Midbrain (tissue), 1 donor: ENCODE measurements at regions not wholly inside any gene's neighbourhood (a gene's known extent, or its start where the extent isn't known, plus 50 kb on each side); places are given as distances from the start of the nearest gene placed in this dataset.

Source experiments
- DNase-seq: peaks from one replicate; lab custom pipeline; 2025; lab: John Stamatoyannopoulos, UW

DNA sequence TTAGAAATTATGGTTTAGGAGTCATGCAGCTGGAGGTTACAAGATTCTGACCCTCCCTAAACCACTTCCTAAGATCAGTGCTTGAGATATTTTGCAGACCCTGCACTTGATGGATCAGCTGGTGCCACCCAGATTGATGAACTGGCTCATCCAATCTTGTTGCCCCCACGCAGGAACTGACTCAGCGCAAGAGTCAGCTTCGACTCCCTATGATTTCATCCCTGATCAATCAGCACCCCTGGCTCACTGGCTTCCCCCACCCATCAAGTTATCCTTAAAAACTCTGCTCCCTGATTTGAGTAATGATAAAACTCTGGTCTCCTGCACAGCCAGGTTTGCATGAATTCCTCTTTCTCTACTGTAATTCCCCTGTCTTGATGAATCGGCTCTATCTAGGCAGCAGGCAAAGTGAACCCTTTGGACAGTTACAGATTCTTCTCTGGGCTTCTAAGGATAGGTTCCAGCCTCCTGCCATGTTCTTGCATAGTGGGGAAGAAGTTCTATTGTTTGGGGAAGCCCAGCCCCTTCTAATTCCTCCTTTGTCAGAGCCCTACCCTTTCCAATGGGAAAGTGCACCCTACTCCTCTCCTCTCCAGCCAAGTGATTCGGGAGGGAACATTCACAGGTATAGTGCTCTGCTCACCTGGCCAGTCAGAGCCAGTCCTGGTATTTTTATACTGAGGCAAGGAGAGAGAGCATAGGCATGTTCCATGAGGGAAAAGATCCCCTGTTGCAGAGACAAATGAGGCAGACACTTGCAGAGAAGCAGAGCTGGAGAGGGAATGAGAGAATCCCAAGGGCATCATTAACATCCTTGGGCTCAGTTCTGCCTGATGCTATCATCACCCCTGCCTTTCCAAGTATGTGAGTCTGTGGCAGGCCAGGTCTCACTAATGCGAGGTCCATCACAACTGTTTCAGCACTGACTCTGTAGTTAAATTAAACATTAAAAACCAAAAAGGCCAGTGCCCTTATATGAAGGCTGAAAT lies 224.4 kb upstream of the GALNT17 start:
- no peak for DNase-seq

- no peak for DNase-seq
Observed at GRCh38 chr7:70913924-70914323, 218.0 kb upstream of the GALNT17 start.

DNA sequence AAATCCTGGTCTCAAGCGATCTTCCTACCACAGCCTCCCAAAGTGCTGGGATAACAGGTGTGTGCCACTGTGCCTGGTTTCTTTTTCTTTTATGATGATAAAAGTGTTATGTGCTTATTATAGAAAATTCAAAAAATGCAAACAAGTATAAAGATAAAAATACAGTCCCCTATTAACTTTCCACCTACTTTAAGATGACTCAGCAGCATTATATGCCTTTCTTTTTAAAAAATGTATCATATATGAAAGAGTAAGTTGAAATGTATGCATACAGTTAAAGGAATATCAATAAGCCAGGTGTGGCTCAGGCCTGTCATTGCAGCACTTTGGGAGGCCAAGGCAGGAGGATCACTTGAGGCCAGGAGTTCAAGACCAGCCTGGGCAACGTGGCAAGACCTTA lies 216.9 kb upstream of the GALNT17 start:
- no peak for DNase-seq

DNA sequence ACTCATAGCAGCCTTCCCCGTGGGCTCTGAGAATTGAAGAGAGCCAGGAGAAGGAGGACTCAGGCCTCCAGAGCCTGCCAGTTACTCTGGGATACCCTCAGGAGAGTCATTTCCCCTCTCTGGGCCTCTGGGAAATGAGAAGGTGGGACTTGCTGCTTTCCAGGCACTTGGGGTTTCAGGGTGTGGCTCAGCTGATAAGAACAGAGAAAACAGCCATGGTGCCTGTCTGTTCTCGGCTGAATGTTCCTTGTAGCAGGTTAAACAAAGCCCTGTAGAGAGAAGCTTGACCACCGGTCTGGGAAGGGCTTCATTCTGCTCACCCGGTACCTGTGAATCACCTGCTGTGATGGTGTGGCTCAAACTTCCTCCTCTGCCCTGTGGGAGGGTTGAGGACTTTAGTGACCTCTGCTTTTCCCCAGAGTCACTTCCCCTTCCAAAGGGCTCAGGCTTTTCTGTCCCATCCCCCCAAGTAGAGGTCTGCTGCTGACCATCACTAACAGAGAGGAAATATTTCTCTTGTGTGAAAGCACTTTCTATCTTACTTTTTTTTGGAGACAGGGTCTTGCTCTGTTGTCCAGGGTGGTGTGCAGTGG lies 212.4 kb upstream of the GALNT17 start:
- DNase-seq = no peak

GRCh38 chr7:70920876-70921275 lies 211.1 kb upstream of the GALNT17 start:
- no peak for DNase-seq

- no peak for DNase-seq
Observed at GRCh38 chr7:70923181-70923845, 208.6 kb upstream of the GALNT17 start.

DNA sequence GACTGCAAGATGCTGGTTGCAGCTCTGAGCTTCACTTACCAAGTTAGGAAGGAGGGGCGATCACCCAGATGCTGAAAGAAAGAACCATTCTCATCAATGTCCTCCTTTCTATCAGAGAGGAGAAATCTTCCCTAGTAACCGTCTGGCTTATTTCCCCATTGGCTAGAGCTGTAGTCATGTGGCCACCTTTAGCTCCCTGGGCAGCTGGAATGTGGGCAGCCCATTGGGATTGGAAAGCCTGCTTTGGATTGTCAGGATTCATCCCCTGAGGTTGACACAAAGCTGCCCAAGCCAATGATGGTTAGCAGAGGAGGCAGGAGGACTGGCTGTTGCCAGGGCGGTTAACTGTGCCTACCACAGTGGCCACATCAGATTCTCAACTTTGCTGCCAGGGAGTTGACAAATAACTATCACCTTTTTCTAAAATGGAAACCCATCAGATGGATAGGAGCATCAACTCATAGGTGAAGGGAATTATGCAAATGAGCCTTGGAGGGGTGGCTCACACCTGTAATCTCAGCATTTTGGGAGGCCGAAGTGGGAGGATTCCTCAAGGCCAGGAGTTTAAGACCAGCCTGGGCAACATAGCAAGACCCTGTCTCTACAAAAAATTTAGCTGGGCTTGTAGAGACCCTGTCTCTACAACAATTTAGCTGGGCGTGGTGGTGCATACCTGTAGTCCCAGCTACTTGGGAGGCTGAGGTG lies 206.4 kb upstream of the GALNT17 start:
- DNase-seq = no peak

- no peak for DNase-seq
Observed at GRCh38 chr7:70926666-70927065, 205.3 kb upstream of the GALNT17 start.

GRCh38 chr7:70935311-70935710 lies 196.6 kb upstream of the GALNT17 start:
- no peak for DNase-seq

- no peak for DNase-seq
Observed at GRCh38 chr7:70935854-70936253, 196.1 kb upstream of the GALNT17 start.

DNA sequence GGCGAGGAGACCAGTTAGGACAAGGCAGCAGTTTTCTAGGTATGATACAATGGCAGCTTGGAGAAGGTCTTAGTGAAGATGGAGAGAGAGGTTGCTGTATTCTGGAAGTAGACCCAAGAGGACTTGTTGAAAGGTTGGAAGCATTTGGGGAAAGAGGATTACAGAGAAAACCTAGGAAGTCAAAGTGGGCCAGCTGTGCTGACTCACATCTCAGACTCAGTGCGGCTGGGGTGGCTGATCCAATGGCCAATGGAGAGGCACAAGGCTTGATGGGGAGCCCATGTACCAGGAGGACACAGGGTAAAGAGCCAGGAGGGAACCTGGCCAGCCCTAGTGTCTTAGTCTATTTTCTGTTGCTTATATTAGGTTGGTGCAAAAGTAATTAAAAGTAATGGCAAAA lies 194.5 kb upstream of the GALNT17 start:
- DNase-seq = no peak

GRCh38 chr7:70940597-70940996 lies 191.3 kb upstream of the GALNT17 start:
- DNase-seq = no peak

DNA sequence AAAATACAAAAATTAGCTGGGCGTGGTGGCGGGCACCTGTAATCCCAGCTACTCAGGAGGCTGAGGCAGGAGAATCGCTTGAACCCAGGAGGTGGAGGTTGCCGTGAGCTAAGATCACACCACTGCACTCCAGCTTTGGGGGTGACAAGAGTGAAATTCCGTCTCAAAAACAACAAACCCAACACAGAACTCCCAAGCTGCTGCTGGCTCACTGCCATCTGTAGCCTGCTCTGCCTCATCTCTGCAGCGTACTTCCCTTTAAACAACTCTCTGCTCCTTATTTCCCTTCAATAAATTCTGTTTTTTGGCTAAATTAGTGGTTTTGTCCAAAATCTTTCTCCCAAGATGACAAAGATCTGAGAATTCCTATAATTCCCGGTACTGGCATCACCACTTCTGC lies 189.2 kb upstream of the GALNT17 start:
- DNase-seq = no peak

DNA sequence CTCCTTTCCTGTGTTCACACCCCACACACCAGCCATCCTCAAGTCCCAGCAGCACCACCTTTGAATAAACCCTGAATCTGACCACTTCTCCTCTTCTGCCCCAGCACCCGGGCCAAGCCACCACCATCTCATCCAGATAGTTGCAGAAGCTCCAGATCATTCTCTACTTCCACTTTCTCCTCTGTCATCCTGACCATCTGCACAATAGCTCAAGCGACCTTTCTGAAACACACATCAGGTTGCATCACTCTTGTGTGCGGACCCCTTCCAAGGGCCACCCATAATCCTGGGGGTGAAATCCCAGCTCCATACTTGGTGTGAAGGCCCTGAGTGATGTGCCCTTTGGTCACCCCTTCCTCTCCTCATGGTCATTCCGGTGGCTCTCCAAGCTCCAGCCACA lies 187.4 kb upstream of the GALNT17 start:
- DNase-seq = no peak

DNA sequence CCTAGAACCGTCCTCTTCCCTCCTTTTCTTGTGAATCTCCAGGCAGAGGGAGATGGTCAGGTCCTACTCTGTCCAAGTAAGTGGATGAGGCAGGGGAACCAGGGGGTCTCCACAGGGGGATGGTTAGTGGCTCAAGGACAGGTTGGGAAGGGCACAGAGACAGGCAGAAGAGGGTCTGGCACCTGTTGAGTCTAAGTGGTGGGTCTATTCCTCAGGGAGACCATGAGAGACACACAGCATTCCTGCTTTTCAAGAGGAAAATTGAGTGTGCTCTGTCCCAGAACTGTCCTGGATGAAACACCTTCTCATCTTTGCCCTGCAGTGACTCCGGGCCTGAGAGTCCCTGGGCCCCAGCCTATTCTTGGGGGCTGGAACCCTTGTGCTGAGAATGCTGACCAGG lies 184.8 kb upstream of the GALNT17 start:
- DNase-seq = no peak

DNA sequence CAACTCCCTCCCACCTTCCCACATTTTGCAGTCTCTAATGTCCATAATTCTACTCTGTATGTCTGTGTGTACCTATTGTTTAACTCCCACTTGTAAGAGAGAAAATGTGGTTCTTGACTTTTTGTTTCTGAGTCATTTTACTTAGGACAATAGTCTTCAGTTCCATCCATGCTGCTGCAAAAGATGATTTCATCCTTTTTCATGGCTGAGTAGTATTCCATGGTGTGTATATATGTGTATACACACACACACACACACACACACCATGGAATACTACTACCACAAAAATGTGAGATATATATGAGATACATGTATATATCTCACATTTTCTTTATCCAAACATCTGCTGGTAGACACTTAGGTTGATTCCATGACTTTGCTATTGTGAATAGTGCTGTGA lies 182.1 kb upstream of the GALNT17 start:
- no peak for DNase-seq

- DNase-seq = no peak
Observed at GRCh38 chr7:70951271-70951962, 180.5 kb upstream of the GALNT17 start.

GRCh38 chr7:70952311-70952710 lies 179.6 kb upstream of the GALNT17 start:
- DNase-seq = no peak

- no peak for DNase-seq
Observed at GRCh38 chr7:70953331-70953741, 178.6 kb upstream of the GALNT17 start.

- no peak for DNase-seq
Observed at GRCh38 chr7:70953796-70954195, 178.1 kb upstream of the GALNT17 start.

GRCh38 chr7:70972693-70973092 lies 159.3 kb upstream of the GALNT17 start:
- no peak for DNase-seq

DNA sequence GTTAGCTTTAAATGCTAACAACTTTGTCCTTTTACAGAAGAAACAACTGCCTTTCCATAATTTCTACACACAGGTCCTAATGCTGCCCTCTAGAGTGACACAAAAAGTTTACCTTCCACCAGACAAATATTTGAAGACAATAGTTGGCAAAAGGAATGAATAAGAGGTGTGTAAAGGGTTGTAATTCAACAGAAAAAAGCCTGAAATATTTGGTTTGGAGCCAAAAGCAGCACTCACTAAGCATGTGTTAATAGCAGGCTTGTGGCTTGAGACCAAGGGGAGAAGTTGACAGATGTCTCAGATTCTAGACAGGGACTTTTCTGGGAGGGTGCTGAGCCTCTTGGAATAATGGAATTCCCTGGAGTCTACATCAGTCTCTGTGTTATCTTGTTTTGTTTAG lies 156.2 kb upstream of the GALNT17 start:
- no peak for DNase-seq
